GM04504 (cell line): ENCODE measurements at regions not wholly inside any gene's neighbourhood (a gene's known extent, or its start where the extent isn't known, plus 50 kb on each side); places are given as distances from the start of the nearest gene placed in this dataset.
A peak's percentile ranks its signal among the peaks of the same experiment; 100 is the strongest.

ENCODE experiments used
- DNase-seq: peaks from one replicate; pipeline ENCODE4 v3.0.0-alpha.2; 2012; ENCODE audit warnings: low read depth

- no peak for DNase-seq
Observed at GRCh38 chr3:187618722-187619121, 51.5 kb downstream of the SST start.

DNA sequence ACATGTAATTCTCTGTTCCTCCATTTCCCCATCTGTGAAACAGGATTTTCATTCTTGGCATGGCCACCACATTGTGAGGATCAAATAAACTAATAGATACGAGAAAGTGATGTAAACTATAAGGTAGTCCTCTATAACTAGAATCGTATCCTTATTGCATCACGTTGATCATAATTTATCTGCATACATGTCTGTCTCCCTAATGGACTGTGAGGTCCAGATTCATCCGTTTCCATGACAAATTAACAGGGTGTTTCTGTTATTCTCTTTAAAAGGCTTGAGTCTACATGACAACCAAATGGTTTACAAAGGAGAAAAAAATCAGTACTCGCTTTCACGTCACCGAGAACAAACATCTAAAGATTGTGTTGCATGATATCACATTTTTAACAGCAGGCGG is 53.0 kb downstream of the SST start:
- DNase-seq = no peak

GRCh38 chr3:187616307-187616972 is 53.8 kb downstream of the SST start:
- DNase-seq = peak; percentile 47

GRCh38 chr3:187615630-187616029 is 54.6 kb downstream of the SST start:
- no peak for DNase-seq

DNA sequence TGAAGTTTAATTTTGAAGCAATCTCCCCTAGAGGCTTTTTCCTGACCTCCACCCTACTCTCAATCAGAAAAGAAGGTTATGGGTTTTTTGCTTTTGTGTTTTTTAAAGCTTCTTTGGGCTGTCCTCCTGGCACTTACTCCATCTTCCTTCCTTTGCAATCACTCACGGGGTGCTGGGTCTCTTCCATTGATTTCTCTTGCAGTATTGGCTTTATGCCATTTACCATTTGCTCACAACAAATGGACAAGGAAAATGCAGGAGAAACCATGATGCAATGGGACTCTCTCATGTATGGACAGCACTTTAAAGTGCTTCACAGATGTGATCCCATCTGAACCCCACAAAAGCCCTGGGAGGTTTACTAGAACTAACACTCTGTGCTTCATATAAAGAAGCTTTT is 57.5 kb downstream of the SST start:
- no peak for DNase-seq

DNA sequence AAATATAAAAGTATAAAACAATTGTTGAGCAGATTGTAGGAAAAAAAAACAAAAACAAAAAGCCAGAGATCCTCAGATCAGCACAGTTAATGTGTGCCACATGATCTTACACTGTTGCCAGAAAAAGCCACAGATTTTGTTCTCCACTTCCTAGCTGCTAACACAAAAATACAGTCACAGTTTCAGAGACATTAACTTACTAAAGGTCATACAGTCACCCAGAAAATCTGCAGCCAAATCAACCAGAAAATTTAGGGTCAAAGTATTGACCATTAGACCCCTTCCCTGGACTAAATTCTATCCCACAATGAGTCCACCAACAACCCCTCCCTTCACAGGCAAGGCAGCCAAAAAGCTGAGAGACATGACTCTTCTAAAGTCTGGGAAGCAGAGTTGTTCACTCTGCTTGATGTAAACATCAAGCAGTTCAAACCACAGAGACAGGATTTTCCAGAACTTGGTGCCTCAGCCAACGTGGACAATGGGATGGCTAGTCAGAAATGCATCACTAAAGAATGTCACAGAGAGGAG is 59.1 kb downstream of the SST start:
- DNase-seq = peak; percentile 63

DNA sequence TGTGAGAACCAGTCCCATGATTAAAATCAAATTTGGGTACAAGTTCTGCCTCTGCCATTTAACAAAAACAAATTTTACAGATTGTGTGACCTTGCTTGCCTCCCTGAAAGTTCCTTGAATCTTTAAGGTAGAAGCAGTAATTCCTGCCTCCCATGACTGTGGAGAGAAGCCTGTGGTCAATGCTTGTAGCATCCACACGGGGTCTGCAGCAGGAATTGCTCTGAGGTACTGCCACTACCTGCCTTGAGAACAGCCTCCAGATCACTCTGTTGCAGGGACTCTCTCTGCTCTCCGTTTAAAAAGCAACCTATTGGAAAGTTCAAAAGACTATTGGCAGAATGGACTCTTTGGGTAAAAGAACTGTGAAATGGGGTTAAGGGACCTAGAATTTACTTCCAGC is 75.9 kb downstream of the SST start:
- DNase-seq = no peak

- DNase-seq = no peak
Observed at GRCh38 chr3:187593451-187593850, 76.7 kb downstream of the SST start.

- no peak for DNase-seq
Observed at GRCh38 chr3:187590861-187591576, 79.2 kb downstream of the SST start.

DNA sequence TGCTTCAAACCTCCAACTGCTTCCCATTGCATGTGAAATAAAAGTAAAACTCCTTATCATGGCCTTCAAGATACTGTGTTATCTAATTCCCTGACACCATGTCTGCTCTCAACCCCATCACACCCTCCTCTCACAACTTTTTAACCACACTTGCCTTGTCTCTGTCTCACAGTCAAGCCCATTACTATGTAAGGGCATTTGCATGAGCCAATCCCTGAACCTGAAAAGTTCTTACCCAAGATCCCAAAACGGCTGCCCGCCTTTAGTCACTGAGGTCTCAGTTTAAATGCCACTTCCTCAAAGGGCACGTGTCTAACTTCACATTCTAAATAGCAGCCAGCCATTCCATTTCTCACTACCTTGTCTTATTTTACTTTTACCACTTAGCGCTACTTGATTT is 83.1 kb downstream of the SST start:
- no peak for DNase-seq

GRCh38 chr3:187586226-187586625 is 84.0 kb downstream of the SST start:
- peak; percentile 3 for DNase-seq

GRCh38 chr3:187572441-187572840 is 97.8 kb downstream of the SST start:
- DNase-seq = no peak

GRCh38 chr3:187571701-187572100 is 98.5 kb downstream of the SST start:
- no peak for DNase-seq

DNA sequence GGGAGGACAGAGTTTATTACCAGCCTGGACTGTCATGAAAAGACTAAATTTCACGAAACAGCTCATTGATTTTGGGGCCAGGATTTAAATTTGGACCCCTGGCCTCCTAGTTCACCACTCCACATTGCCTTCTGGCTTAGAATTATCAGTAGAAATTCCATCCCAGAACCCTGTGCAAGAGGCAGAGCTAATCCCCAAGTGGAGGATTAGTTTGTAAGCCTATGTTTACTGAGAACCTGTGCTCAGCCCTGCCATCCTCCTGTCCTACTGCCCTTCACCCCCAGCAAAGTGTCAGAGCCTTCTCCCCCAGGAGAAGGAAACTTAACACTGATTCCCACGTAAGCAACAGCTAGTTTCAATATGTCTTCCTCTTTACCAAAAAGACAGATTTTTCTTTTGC is 99.4 kb downstream of the SST start:
- no peak for DNase-seq

DNA sequence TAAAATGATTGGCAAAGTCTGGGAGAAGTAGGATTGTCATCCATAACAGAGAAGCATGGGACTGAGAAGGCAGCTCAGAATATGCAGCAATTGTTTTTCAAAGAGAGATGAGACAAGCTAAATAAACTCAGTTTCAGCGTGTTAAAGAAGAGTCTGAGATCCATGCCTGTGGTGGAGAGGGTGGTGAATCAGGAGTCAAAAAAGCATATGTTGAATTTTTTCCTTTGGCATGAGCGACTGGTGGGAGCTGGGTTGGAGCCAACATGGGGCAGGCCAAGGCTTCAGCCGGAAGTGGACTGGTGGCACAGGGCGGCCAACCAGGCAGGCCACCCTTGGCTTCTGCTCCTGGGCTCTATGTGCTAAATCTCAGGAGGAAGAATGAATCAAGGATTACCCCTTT is 102.0 kb downstream of the SST start:
- DNase-seq = no peak

DNA sequence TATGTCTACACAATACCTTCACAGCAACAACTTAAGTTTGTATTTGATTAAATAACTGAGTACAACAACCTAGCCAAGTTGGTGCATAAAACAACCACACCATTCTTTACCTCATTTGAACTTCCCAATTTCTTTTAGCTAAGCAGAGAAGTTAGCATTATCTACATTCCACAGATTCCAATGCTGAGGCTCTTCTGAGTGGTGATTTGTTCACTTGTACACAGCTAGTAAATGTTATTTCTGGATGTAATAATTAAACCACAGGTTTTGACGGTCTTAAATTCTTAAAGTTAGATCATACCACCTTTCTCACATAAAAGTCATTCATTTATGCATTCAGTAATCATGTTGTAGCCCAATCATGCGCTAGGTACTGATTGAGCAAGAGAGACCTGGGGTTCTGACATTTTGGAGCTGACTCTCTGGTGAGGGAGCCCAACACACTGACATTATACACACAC is 102.5 kb downstream of the SST start:
- peak; percentile 46 for DNase-seq

DNA sequence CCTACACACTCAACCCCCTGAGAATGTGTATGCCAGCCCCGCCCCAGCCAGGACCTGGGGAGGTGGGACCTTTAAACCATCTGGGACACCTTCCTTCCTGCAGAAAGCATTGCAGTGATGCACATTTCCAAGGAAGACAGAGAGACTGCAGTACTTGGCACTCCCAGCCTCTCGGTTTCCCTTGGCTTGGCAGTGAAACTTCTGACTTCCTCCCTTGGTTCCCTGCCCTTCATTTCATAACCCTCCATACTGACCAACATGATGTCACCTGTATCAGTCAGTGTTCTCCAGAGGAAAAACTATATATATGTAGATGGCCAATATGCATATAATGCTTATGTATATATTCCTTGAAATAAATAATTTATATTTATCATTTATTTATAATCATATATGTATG is 103.2 kb downstream of the SST start:
- peak; percentile 46 for DNase-seq

DNA sequence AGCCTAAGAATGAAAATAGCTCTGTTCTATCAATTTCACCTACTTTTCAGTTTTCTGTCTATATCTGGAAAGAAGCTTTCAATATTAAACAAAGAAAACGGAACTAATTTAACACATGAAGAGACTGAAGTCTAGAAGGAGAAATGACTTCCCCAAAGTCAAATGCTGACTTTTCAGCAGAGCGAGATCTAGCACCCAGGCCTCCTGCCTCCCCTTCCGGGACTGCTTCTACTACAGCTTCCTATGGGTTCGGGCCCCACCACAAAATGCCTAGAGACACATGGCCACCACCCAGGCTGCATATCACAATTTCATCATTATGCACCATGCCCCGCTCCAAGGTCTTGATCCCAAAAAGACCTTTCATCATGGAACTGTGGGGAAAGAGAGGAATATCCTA is 104.5 kb downstream of the SST start:
- no peak for DNase-seq

DNA sequence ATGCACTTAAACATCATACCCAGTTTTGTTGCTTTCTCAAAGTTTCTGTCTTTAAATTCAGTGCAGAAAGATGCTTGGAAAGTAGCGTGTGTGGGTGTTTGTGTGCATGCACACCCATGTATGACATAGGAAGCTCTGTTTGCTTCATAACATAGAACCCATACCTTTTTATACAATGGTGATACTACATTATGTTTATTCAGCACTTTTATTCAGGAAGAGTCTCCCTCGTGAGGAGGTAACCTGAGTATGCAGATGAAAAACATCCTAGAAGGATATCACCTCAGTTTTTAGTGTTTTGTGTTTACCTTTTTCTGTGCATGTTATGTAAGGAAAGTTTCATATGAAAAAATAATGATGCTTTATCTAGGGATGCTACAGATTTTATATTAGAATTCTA is 111.2 kb downstream of the SST start:
- no peak for DNase-seq

DNA sequence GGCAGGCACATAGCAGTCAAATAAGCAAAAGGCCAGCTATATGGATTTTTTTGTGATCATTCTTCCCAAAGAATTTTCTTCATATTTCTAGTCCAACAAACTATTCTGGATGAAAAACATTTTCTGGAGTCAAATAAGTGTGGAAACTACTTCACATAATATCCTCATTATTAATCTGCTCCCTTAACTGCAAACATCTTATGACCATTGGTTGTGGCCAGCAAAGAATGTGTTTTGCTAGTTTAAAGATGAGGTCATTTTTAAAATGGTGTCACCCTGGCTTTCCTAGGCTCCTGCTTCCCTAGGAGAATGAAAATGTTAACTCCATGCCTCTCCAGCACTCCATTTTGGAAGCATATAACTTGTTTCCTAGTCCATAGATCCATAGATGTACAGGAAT is 118.8 kb downstream of the SST start:
- peak; percentile 25 for DNase-seq

DNA sequence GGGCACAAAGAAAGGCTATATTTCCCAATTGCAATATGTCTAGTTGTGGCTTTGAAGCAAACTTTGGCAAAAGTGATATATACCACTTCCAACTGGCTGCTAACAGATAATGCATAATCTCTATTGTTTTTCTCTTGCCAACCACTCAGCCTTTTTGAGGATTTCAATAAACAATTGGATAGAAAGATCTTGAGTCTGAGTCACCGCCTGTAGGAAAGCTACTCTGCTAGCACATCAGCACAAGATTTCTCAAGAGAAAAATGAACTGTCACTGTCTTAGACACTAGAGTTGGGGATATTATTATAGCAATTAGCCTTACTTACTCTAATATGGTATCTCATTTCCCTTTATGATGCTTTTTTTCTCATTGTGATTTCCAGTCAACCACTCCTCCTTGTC is 119.7 kb downstream of the SST start:
- no peak for DNase-seq

DNA sequence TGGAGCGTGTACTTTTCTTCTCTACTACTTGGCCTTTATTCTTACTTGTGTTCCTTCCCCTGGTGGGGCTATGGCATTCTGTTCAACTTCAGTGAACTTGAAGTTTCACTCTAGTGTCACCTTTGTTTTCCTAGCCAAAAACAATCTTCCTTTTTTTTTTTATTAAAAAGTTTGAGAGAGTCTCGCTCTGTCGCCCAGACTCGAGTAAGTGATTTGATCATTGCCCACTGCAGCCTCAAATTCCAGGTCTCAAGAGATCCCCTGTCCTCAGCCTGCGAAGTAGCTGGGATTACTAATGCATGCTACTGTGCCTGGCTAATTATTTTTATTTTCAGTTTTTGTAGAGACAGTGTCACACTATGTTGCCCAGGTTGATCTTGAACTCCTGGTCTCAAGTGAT is 124.8 kb downstream of the SST start:
- DNase-seq = no peak

GRCh38 chr3:187544326-187544725 is 125.9 kb downstream of the SST start:
- no peak for DNase-seq

DNA sequence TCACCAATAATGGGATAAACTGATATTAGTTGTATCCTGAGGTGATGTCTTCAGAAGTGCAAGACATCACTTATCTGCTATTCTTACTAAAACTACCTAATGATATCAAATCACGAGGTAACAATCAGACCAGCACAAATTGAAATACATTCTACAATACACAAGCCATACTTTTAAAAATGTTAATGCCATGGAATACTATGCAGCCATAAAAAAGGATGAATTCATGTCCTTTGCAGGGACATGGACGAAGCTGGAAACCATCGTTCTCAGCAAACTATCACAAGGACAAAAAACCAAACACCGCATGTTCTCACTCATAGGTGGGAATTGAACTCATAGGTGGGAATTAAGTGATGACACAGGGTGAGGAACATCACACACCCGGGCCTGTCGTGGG is 129.3 kb downstream of the SST start:
- no peak for DNase-seq
